Trophoblast cell (in vitro differentiated cells and primary cell): ENCODE measurements at regions not wholly inside any gene's neighbourhood (a gene's known extent, or its start where the extent isn't known, plus 50 kb on each side); places are given as distances from the start of the nearest gene placed in this dataset.
A peak's percentile ranks its signal among the peaks of the same experiment; 100 is the strongest.

ENCODE experiments used
- DNase-seq, 2 donors: peaks; one replicate each; pipeline ENCODE4 v3.0.0-alpha.2; 2016
- H2AFZ ChIP-seq: 2 replicates; pipeline ENCODE4 v1.6.1; 2013; ENCODE audit warnings: low read length, moderate library complexity, mild to moderate bottlenecking; ENCODE audit not compliant: insufficient read depth, poor library complexity
- H2AK5ac ChIP-seq: 2 replicates; pipeline ENCODE4 v1.6.1; 2013; ENCODE audit warnings: mild to moderate bottlenecking, low read length
- H2BK120ac ChIP-seq: 2 replicates; pipeline ENCODE4 v1.6.1; 2013; ENCODE audit warnings: low read length, mild to moderate bottlenecking, moderate library complexity; ENCODE audit not compliant: insufficient read depth, poor library complexity
- H2BK12ac ChIP-seq: 2 replicates; pipeline ENCODE4 v1.6.1; 2013; ENCODE audit warnings: mild to moderate bottlenecking, low read length, moderate library complexity
- H2BK5ac ChIP-seq: 2 replicates; pipeline ENCODE4 v1.6.1; 2013; ENCODE audit warnings: low read length, low read depth, moderate library complexity, mild to moderate bottlenecking; ENCODE audit not compliant: poor library complexity
- H3K14ac ChIP-seq: 2 replicates; pipeline ENCODE4 v1.6.1; 2013; ENCODE audit warnings: mild to moderate bottlenecking, low read length
- H3K18ac ChIP-seq: 2 replicates; pipeline ENCODE4 v1.6.1; 2013; ENCODE audit warnings: mild to moderate bottlenecking, low read length
- H3K23ac ChIP-seq: 2 replicates; pipeline ENCODE4 v1.6.1; 2013; ENCODE audit warnings: low read length
- H3K27ac ChIP-seq: 2 replicates; pipeline ENCODE4 v1.5.1; 2013; ENCODE audit warnings: low read depth, mild to moderate bottlenecking, inconsistent platforms, low read length, moderate library complexity
- H3K27me3 ChIP-seq: 2 replicates; pipeline ENCODE4 v1.6.1; 2013; ENCODE audit warnings: inconsistent platforms, mild to moderate bottlenecking, low read length, moderate library complexity; ENCODE audit not compliant: insufficient read depth
- H3K36me3 ChIP-seq, 2 experiments: 1 replicate in 1 of 2; 2 replicates in 1 of 2; pipeline ENCODE4 v1.6.1; 2013; ENCODE audit warnings: low read length in 2 of 2, mild to moderate bottlenecking in 2 of 2, moderate library complexity in 1 of 2; ENCODE audit not compliant: insufficient read depth in 2 of 2, control insufficient read depth in 1 of 2
- H3K4ac ChIP-seq: 2 replicates; pipeline ENCODE4 v1.6.1; 2013; ENCODE audit warnings: low read depth, mild to moderate bottlenecking, low read length, moderate library complexity
- H3K4me1 ChIP-seq, 2 experiments: 1 replicate in 1 of 2; 2 replicates in 1 of 2; pipeline ENCODE4 v1.6.1; 2013; ENCODE audit warnings: low read length in 2 of 2, mild to moderate bottlenecking in 2 of 2, moderate library complexity in 1 of 2; ENCODE audit not compliant: insufficient read depth in 2 of 2, control insufficient read depth in 1 of 2
- H3K4me2 ChIP-seq: 2 replicates; pipeline ENCODE4 v1.6.1; 2013; ENCODE audit warnings: inconsistent platforms, mild to moderate bottlenecking, low read length, moderate library complexity
- H3K4me3 ChIP-seq: 2 replicates; pipeline ENCODE4 v1.5.1; 2013; ENCODE audit warnings: mild to moderate bottlenecking, low read depth, low read length, inconsistent platforms
- H3K79me1 ChIP-seq: one replicate; pipeline ENCODE4 v1.6.1; 2013; ENCODE audit warnings: low read length
- H3K79me2 ChIP-seq: 2 replicates; pipeline ENCODE4 v1.6.1; 2013; ENCODE audit warnings: low read length, mild to moderate bottlenecking; ENCODE audit not compliant: control insufficient read depth, insufficient read depth, poor library complexity
- H3K9ac ChIP-seq: 2 replicates; pipeline ENCODE4 v1.6.1; 2013; ENCODE audit warnings: mild to moderate bottlenecking, low read length
- H3K9me3 ChIP-seq: 2 replicates; pipeline ENCODE4 v1.6.1; 2013; ENCODE audit warnings: low read depth, mild to moderate bottlenecking, control low read depth, inconsistent platforms, low read length; ENCODE audit not compliant: insufficient read depth
- H4K12ac ChIP-seq: 2 replicates; pipeline ENCODE4 v1.6.1; 2013; ENCODE audit warnings: low read depth, mild to moderate bottlenecking, low read length, moderate library complexity
- H4K8ac ChIP-seq: 2 replicates; pipeline ENCODE4 v1.6.1; 2013; ENCODE audit warnings: low read depth, mild to moderate bottlenecking, low read length, moderate library complexity
- H4K91ac ChIP-seq: one replicate; pipeline ENCODE4 v1.6.1; 2013; ENCODE audit warnings: low read depth, mild to moderate bottlenecking, low read length, moderate library complexity
- WGBS: extraction: QIAGEN DNeasy Blood & Tissue Kit; methylation state at CpG from one replicate; pipeline ENCODE4 v1.1.7; 2013; ENCODE audit warnings: missing lambda C conversion rate; ENCODE audit not compliant: insufficient read length, insufficient coverage; ENCODE audit errors: extremely low coverage; 5-methylcytosine and 5-hydroxymethylcytosine counted together

DNA sequence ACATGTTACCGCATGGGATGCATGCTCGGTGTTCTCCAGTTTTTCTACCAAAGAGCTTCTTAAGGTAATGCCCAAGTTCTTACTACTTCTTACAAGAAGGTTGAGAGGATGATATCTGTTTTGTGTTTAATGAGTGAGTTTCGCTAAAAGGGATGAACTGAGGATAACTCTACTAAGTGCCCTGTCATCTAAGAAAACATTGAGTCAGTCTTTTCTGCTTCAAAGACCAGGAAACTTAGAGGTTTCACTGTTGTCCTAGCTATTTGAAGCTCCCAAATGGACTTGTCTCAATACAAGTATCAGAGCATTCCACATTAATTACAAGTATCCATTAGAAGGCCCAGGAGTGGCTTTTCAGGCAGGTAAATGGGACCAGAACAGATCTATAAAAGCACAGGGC lies 296.2 kb downstream of the KBTBD8 start:
- Histone ChIP-seq H2AFZ (no peak overlapping the region), H2BK5ac (no peak overlapping the region), H3K23ac (no peak overlapping the region), H3K36me3 (no peaks in the 10 kb centered on the region), H3K27me3 (no peaks in the 10 kb centered on the region), H3K4me3 (no peak overlapping the region), H3K4me1 (peaks cover 0 to 12% of the 10 kb centered on the region in 2 experiments), H3K14ac (no peak overlapping the region), H3K4ac (no peak overlapping the region), H2BK120ac (no peak overlapping the region), H3K79me2 (peaks cover 2% of the 10 kb centered on the region), H3K18ac (no peak overlapping the region), H4K91ac (no peak overlapping the region), H3K9me3 (no peaks in the 10 kb centered on the region), H3K4me2 (no peak overlapping the region), H2BK12ac (no peak overlapping the region), H3K9ac (no peak overlapping the region), H3K79me1 (peaks cover 18% of the 10 kb centered on the region), H3K27ac (peak overlapping the region; percentile 77), H4K12ac (no peak overlapping the region), H4K8ac (no peak overlapping the region), H2AK5ac (no peak overlapping the region)
- DNase-seq: no peak
- no CpG with 5 or more reads among the region's 3 CpGs for WGBS

DNA sequence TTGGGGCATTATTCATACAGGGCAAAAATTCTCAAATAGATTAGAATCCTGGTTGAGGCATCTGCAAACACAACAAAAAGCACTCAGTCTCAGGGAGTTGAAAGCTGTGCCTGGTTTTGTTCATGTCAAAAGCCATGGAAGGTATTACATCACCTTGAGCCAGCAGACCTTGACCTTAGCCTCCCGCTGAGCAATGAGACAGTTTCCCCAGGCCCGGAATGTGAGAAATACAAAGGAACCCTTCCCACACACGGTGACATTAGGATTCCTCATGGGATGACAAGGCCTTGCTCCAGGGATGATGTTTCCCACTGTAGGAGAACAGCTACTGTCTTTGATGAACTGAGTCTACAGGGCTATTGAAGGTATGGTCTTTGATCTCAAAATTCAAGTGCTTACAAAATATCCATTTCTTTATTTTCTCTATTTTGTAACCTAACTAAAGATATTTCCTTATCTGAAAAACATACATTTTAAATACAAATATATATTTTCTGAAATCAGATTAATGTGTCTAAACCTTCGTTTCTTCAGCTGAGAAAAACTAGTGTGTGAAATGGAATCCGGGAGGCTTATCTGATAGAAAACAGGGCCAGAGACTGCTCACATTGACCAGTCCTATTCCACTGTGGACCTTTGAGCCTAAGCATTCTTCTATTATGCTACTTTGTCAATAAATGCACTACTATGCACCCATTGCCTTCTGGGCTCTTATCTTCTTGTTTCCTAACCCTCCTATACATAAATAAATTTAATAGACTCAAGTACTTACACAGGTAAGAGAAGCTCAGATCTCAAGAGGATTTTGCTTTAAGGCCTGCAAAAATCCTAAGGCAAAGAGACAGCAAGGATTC lies 298.2 kb downstream of the KBTBD8 start:
- Histone ChIP-seq H3K79me2 (peaks cover 2% of the 10 kb centered on the region), H3K36me3 (no peaks in the 10 kb centered on the region), H3K79me1 (peaks cover 18% of the 10 kb centered on the region), H2BK12ac (no peak overlapping the region), H2AK5ac (no peak overlapping the region), H3K4me1 (peaks cover 0 to 9% of the 10 kb centered on the region in 2 experiments), H3K9ac (no peak overlapping the region), H3K4me3 (no peak overlapping the region), H3K14ac (no peak overlapping the region), H2AFZ (no peak overlapping the region), H3K4ac (no peak overlapping the region), H3K4me2 (no peak overlapping the region), H3K9me3 (no peaks in the 10 kb centered on the region), H4K91ac (no peak overlapping the region), H4K8ac (no peak overlapping the region), H4K12ac (no peak overlapping the region), H3K23ac (no peak overlapping the region), H2BK120ac (no peak overlapping the region), H3K18ac (no peak overlapping the region), H3K27ac (peak overlapping the region; percentile 68), H2BK5ac (no peak overlapping the region), H3K27me3 (no peaks in the 10 kb centered on the region)
- WGBS: no CpG with 5 or more reads among the region's 5 CpGs
- no peak for DNase-seq

DNA sequence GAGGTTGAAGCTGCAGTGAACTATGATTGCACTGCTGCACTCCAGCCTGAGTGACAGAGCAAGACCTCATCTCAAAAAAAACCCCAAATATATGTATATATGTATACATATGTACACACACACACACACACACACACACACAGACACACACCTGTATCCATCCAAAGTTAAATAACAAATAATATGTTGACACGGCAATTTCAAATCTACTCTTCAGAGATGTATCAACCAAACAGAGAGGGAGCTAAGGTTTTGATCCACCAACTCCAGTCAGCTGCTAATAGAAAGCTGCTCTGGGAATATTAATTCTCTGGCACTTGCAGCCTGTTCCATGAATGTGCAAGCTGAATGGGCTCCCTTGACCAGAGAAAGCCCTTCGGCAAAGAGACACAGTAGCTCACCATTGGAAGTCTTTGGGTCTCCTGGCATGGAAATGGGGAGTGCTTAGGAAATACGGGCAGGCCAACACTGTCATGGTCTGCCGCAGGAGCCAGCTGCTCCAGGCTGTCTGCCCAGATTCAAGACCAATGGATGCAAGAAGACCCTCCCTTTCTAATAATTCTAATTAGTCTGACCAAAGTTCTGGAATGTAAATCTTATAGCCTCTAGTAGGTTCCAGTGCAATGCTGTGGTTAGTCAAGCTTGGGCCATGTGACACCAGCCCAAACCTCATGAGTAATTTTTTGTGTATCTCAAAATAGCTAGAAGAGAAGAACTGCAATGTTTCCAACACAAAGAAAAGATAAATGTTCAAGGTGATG lies 299.8 kb downstream of the KBTBD8 start:
- H3K4me3 ChIP-seq: no peak overlapping the region
- peaks cover 0 to 7% of the 10 kb centered on the region in 2 experiments for H3K4me1 ChIP-seq
- no peak overlapping the region for H2AFZ ChIP-seq
- H2BK5ac ChIP-seq: peak overlapping the region; percentile 77
- peak overlapping the region; percentile 75 for H4K91ac ChIP-seq
- peak overlapping the region; percentile 7 for H2AK5ac ChIP-seq
- H3K79me1 ChIP-seq: peaks cover 13% of the 10 kb centered on the region
- peak overlapping the region; percentile 80 for H2BK12ac ChIP-seq
- peak overlapping the region; percentile 43 for H4K8ac ChIP-seq
- peak overlapping the region; percentile 64 for H2BK120ac ChIP-seq
- peak overlapping the region; percentile 21 for H3K14ac ChIP-seq
- H3K9ac ChIP-seq: no peak overlapping the region
- H3K36me3 ChIP-seq: no peaks in the 10 kb centered on the region
- DNase-seq: no peak
- H3K23ac ChIP-seq: no peak overlapping the region
- no peak overlapping the region for H3K18ac ChIP-seq
- H3K4ac ChIP-seq: peak overlapping the region; percentile 47
- no peaks in the 10 kb centered on the region for H3K9me3 ChIP-seq
- H3K79me2 ChIP-seq: no peaks in the 10 kb centered on the region
- H3K27me3 ChIP-seq: no peaks in the 10 kb centered on the region
- no peak overlapping the region for H4K12ac ChIP-seq
- WGBS: no CpG with 5 or more reads among the region's 4 CpGs
- no peak overlapping the region for H3K27ac ChIP-seq
- H3K4me2 ChIP-seq: no peak overlapping the region

DNA sequence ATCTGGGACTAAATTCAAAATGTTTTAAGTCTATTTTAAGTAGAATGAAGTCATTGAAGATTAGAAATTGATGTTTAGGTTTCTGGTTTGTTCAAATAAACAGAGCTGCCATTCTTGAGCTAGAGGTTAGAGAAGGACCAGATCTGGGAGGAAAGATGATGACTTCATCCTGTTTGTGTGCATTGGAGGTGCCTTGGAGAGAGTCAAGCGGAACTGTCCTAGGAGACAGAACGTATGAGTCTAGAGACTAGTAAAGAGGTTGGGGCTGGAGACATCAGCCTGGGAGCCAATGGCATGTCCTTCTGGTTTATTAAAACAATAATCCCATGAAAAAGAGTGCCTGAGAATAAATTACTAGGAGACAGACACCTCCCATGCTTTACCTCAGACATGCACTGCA lies 303.4 kb downstream of the KBTBD8 start:
- Histone ChIP-seq H3K4ac (no peak overlapping the region), H3K27ac (no peak overlapping the region), H2BK120ac (no peak overlapping the region), H3K18ac (no peak overlapping the region), H4K91ac (no peak overlapping the region), H2AK5ac (no peak overlapping the region), H3K9ac (no peak overlapping the region), H3K23ac (no peak overlapping the region), H3K9me3 (no peaks in the 10 kb centered on the region), H3K27me3 (no peaks in the 10 kb centered on the region), H3K4me3 (no peak overlapping the region), H3K79me1 (peaks cover 8% of the 10 kb centered on the region), H2AFZ (no peak overlapping the region), H3K4me2 (no peak overlapping the region), H4K12ac (no peak overlapping the region), H3K14ac (no peak overlapping the region), H3K4me1 (peaks cover 0 to 4% of the 10 kb centered on the region in 2 experiments), H4K8ac (peak overlapping the region; percentile 4), H2BK12ac (no peak overlapping the region), H3K79me2 (no peaks in the 10 kb centered on the region), H2BK5ac (no peak overlapping the region), H3K36me3 (no peaks in the 10 kb centered on the region)
- DNase-seq: no peak
- WGBS: no CpG with 5 or more reads among the region's 2 CpGs
